AG04450 (cell line): ENCODE measurements at regions not wholly inside any gene's neighbourhood (a gene's known extent, or its start where the extent isn't known, plus 50 kb on each side); places are given as distances from the start of the nearest gene placed in this dataset.

Experiments
- CTCF ChIA-PET: fragments of 300-600, 350-600 bp; formaldehyde crosslinking; extraction: SDS; loops from one replicate; lab custom pipeline; 2022; ENCODE audit warnings: antibody characterized with exemption, inconsistent platforms; lab: Charles Lee
- POLR2A ChIA-PET: fragments of 350-600 bp; formaldehyde crosslinking; extraction: SDS; loops from one replicate; lab custom pipeline; 2021; ENCODE audit warnings: antibody characterized with exemption, inconsistent platforms; lab: Yijun Ruan, JAX
- DNase-seq: peaks from one replicate; pipeline ENCODE4 v3.0.0-alpha.2; 2011; ENCODE audit warnings: low read depth, low spot score
- H3K27ac ChIP-seq: one replicate; pipeline ENCODE4 v1.5.1; 2012; ENCODE audit warnings: low read depth, low read length, control low read depth
- H3K27me3 ChIP-seq: one replicate; pipeline ENCODE4 v1.6.0; 2012; ENCODE audit warnings: low read length; ENCODE audit not compliant: control insufficient read depth, insufficient read depth
- H3K4me3 ChIP-seq: 2 replicates; pipeline ENCODE4 v1.5.1; 2011; ENCODE audit warnings: mild to moderate bottlenecking, low read depth, low read length, control low read depth
- H3K9me3 ChIP-seq: 2 replicates; pipeline ENCODE4 v1.5.1; 2012; ENCODE audit warnings: low read length; ENCODE audit not compliant: control insufficient read depth, insufficient read depth
- CTCF ChIP-seq: IDR thresholded peaks from 2 replicates; pipeline ENCODE4 v1.5.1; 2011; ENCODE audit warnings: low read depth, low read length, control low read depth, inconsistent platforms

GRCh38 chr18:47737198-47737830 is 193.1 kb downstream of the SMAD2 start:
- ChIA-PET CTCF (interaction anchor here (3.9 kb wide), 1 partner anchor 12 kb away, joined by 20 read pairs; no protein-coding TSS in a partner anchor), POLR2A (no interaction called here)
- Histone ChIP-seq H3K27ac (no peak overlapping the region), H3K4me3 (no peak overlapping the region), H3K27me3 (no peaks in the 10 kb centered on the region), H3K9me3 (no peaks in the 10 kb centered on the region)
- TF ChIP-seq CTCF, result no peak
- DNase-seq, result no peak

GRCh38 chr18:47736376-47737140 is 193.9 kb downstream of the SMAD2 start:
- no peaks in the 10 kb centered on the region for H3K9me3 ChIP-seq
- ChIA-PET CTCF (no interaction called here), POLR2A (no interaction called here)
- no peak overlapping the region for H3K4me3 ChIP-seq
- TF ChIP-seq CTCF, result no peak
- H3K27ac ChIP-seq, result no peak overlapping the region
- no peak for DNase-seq
- H3K27me3 ChIP-seq, result no peaks in the 10 kb centered on the region

- ChIA-PET POLR2A (no interaction called here), CTCF (no interaction called here)
- TF ChIP-seq CTCF, result no peak
Observed at GRCh38 chr18:47735041-47735702, 195.3 kb downstream of the SMAD2 start.

GRCh38 chr18:47731276-47731675 is 199.2 kb downstream of the SMAD2 start:
- Histone ChIP-seq H3K27me3 (no peaks in the 10 kb centered on the region), H3K4me3 (no peak overlapping the region), H3K9me3 (no peaks in the 10 kb centered on the region), H3K27ac (no peak overlapping the region)
- TF ChIP-seq CTCF, result no peak
- DNase-seq, result no peak
- ChIA-PET CTCF (no interaction called here), POLR2A (no interaction called here)

More at GRCh38 chr18:47735041-47735702, 195.3 kb downstream of the SMAD2 start:
- Histone ChIP-seq H3K27ac (no peak overlapping the region), H3K27me3 (no peaks in the 10 kb centered on the region), H3K4me3 (no peak overlapping the region), H3K9me3 (no peaks in the 10 kb centered on the region)
- no peak for DNase-seq

GRCh38 chr18:47730795-47731194 is 199.7 kb downstream of the SMAD2 start:
- CTCF ChIA-PET, result no interaction called here
- Histone ChIP-seq H3K27ac (no peak overlapping the region), H3K4me3 (no peak overlapping the region), H3K9me3 (no peaks in the 10 kb centered on the region), H3K27me3 (no peaks in the 10 kb centered on the region)
- POLR2A ChIA-PET, result no interaction called here
- DNase-seq, result no peak
- TF ChIP-seq CTCF, result no peak
